Stimulated activated CD4-positive, alpha-beta T cell treated with anti-CD3 and anti-CD28 coated beads, Interleukin-1b, Interleukin-23, amount 100 ng/mL, for 1 hour (primary cell): ENCODE measurements at regions not wholly inside any gene's neighbourhood (a gene's known extent, or its start where the extent isn't known, plus 50 kb on each side); places are given as distances from the start of the nearest gene placed in this dataset.

Experiments
- DNase-seq, 2 donors: peaks; one replicate each; pipeline ENCODE4 v3.0.0-alpha.2; 2020; ENCODE audit warnings: low read depth in 2 of 2

DNA sequence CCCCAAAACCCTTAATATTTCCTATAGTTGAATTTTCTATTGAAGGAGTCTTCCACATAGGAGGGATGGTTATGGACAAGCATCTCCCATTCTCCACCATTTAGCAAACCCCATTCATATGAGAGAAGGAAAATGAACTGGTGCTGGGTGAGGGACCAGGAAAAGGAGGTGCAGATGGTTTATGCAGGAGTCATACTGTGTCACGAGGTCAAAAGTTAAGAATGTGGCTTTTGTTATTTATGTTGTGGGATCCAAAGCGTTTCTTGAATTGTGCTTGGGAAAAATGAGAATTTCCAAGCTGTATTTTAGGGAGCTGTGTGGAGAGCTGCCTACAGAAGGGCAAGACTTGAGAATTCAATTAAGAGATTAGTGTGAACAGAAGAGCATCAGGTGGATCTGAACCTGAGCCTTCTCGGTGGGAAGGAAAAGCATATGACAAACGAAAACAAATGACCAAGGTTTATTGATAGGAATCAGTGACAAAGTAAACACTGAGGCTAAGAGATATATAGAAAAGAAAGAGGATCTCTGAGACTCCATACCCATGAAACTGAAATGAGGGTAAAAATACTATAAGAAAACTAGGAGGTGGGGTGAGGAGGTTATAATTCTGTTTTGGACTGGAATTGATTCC, 473.3 kb upstream of the NR2F2 start:
- no peak for DNase-seq

- no peak for DNase-seq
Measured at GRCh38 chr15:95857758-95858157, 472.7 kb upstream of the NR2F2 start.

GRCh38 chr15:95860406-95860805, 470.1 kb upstream of the NR2F2 start:
- no peak for DNase-seq

GRCh38 chr15:95864467-95864886, 466.0 kb upstream of the NR2F2 start:
- no peak for DNase-seq

DNA sequence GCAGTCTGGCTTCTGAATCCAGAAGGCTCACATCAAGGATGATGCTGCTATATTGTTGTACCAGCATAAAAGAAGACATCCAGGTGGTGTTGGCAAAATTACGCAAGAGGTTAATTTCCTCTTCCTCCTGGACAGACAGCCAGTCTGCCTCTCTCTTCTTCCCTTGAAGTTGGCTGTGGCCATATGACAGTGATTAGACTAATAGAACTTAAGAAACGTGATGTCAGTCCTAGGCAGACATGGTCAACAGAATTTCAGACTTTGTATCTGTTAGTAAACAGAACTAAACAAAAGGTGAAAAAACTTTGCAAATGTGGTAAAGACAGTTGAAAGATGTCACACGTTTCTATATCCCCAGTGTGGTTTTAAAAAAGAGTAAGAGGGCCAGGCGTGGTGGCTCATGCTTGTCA, 465.2 kb upstream of the NR2F2 start:
- no peak for DNase-seq

GRCh38 chr15:95866711-95867440, 463.6 kb upstream of the NR2F2 start:
- DNase-seq: no peak

GRCh38 chr15:95868450-95868849, 462.1 kb upstream of the NR2F2 start:
- no peak for DNase-seq

GRCh38 chr15:95868970-95869369, 461.5 kb upstream of the NR2F2 start:
- DNase-seq: no peak

GRCh38 chr15:95869920-95870319, 460.6 kb upstream of the NR2F2 start:
- DNase-seq: no peak

DNA sequence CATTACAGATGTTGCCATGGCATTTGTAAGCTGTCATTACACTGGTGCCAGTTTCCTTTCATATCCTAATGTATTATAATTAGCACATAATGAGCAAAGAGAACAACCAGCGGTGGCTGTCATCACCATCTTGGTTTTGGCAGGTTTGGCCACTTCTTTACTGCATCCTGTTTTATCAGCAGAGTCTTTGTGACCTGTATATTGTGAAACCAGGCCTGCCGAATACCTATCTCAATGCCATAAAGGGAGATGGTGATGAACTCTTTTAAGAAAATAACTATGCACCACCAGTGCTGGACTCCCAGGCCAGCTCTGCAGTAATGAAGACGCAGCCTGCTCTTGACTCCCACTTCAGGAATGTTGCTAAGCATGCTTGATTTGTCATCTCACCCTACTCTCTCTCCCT, 458.1 kb upstream of the NR2F2 start:
- DNase-seq: no peak

GRCh38 chr15:95874637-95875036, 455.9 kb upstream of the NR2F2 start:
- no peak for DNase-seq

DNA sequence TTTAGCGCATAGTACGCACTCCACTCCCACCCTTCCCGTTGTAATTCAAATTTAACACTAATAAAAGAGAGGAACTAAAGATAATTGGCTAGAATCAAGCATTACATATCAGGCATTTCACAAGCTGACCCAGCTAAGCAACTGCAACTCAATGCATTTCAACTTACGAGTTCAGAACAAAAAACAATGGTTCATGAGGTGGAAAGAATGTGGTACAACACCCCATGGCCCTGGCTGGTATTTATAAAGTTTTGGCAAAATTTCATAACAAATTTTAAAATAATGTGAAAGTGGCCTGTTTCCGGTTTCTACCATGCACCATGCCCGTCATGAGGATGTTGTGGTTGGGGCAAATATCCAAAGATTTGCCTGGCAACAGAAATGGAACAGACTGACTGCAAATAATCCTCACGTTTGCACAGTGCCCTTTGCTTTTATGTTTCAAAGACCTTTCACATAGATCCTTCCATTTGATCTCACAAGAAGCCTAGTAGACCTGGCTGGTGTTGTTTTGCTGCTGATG, 455.3 kb upstream of the NR2F2 start:
- no peak for DNase-seq

GRCh38 chr15:95880031-95880570, 450.4 kb upstream of the NR2F2 start:
- DNase-seq: no peak

DNA sequence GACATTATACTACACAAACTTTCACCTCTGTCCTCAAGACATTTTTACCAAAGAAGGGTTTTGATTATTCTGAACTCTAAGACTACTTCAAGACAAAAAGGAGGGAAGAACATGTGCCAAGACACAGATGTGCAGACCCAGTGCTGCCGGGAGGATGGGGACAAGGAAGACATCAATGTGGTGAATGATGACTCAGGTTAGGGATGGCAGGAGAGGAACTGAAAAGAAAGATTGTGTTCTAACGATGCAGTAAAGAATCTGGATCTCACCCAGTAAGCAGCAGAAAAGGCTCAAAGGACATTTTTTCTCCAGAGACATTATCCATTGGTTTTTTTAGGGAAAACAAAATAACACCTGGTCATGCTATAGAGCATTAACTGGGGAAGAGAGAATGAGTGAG, 449.9 kb upstream of the NR2F2 start:
- no peak for DNase-seq

DNA sequence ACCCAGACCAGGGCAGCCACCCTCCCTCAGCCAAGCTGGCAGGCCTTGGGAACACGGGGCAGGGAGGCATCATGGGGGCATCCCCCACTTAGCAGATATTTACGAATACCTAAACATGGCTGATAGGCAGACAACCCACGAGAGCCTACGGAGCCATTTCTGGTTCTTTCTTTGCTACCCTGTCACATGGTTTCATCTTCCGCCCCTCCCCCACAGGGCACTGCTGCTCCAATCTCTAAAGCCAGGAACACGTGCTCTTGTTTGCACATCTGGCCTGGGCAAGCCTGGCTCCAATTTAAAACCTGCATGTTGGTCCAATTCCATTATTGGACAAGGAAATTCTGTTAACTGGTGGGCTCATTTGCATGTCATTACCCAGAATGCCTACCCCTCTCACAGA, 447.4 kb upstream of the NR2F2 start:
- no peak for DNase-seq

DNA sequence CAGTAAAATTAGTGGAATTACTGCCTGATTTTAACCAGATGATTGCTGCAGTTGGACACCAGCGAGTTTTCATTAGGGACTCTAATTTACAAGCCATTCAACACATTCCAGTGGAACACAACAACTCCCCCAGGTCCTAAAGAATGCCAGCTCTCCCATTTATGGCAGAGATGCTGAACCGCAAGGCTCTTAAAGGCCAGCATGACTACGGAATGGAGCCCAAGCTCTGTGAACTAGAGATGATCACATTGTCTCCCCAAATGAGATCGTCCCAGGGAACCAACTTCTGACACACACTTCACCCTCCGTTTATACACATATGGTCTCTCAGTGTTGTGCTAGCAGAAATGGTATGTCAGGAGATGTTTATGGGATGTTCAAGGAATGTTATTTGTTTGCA, 446.2 kb upstream of the NR2F2 start:
- no peak for DNase-seq

DNA sequence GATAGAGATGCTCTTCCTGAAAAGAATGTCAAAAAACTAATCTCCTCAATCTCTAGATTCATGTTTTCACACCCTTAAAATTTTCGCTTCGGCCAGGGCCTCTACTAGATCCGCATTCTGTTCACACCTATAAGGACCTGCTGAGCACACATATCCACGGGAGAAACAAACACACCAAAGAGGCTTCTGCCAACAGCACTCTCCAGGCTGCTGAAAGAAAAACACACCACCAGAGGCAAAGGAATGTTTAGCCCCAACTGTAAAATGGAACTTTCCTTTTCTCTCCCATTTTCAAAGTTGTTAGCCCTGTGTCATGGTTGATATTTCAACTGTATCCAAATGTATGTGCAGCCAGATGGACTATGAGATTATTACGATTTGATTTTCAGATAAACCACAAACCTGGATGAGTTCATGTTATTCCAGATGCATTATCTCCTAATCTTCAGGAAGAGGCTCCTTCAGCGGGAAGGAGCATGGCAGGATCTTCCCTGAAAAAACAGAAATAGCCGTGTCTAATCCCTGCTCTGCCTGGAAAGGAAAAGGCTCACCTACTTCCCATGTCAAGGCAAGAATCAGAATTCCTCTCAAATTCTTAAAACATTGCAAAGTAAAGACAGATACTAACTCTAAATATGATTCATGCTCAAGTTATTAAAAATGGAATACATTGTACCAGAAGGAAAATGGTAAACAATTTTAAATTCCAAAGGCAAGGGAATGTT, 442.7 kb upstream of the NR2F2 start:
- no peak for DNase-seq

DNA sequence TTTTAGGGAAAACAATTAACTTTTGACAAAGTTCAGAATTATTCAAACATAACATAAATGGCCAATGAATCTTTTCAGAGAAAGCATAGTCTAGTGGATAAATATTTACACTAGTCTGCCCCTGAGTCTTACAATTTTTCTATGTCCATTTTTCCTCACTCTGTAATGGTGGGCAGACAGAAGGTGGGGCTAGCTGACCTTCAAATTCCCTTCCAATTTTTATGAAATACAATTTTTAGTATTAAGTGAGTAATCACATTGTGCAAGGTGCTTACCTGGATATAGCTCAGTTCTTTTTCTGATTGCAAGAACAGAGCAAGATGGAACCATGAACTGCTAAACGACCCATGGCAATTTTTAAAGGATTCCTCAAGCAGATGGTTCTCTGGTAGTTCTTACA, 441.7 kb upstream of the NR2F2 start:
- DNase-seq: no peak

DNA sequence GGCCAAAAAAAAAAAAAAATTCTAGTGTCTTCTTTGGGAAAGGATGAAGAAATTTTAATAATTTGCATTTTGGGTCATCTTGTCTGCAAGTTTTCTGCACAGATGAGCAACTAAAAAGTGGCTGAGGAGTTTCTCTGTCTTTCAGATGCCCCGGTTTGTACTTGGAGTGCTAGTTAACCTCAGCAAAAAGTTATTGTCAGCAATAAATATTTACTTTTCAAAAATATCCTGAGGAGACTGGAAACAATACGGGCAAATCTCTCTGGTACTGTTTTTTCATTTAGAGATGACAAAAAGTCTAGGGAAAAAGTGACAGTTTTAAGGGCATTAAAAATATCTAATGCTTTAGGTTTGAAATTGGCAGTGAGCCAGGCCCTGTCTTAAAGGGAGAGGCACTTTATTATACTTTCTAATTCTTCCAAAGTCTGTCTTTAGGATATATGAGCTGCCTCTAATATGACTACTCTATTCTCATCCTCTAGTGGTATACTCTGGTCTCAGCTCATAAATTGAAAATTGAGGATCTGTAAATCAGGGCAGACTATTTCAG, 436.0 kb upstream of the NR2F2 start:
- DNase-seq: no peak

GRCh38 chr15:95895508-95895907, 435.0 kb upstream of the NR2F2 start:
- no peak for DNase-seq

GRCh38 chr15:95897651-95898050, 432.8 kb upstream of the NR2F2 start:
- DNase-seq: no peak

- no peak for DNase-seq
Measured at GRCh38 chr15:95898761-95899160, 431.7 kb upstream of the NR2F2 start.
